Stimulated activated naive CD8-positive, alpha-beta T cell treated with anti-CD3 and anti-CD28 coated beads, Interleukin-15, Interleukin-2, amounts not matched to agents 100 U/mL and 50 U/mL, for 24 hours (primary cell): ENCODE measurements at regions not wholly inside any gene's neighbourhood (a gene's known extent, or its start where the extent isn't known, plus 50 kb on each side); places are given as distances from the start of the nearest gene placed in this dataset.
"Not testable (repeated sequence)": the region's sequence is repeated elsewhere in the genome, so short reads cannot be mapped to it uniquely, and the experiment has no call there.

Source experiments
- ATAC-seq: fragments of 150-1000 bp; cut with Tn5 transposase; one replicate; pipeline ENCODE4 v1.10.0; 2021
- DNase-seq: peaks from one replicate; pipeline ENCODE4 v3.0.0; 2021

GRCh38 chr9:113665064-113665463, 201.5 kb downstream of the RGS3 start:
- DNase-seq, result no peak
- ATAC-seq, result no peak

GRCh38 chr9:113665756-113666155, 202.2 kb downstream of the RGS3 start:
- no peak for ATAC-seq
- DNase-seq, result no peak

GRCh38 chr9:113668061-113668460, 204.5 kb downstream of the RGS3 start:
- DNase-seq, result no peak
- ATAC-seq, result no peak

GRCh38 chr9:113669522-113670115, 206.1 kb downstream of the RGS3 start:
- ATAC-seq (no peak), DNase-seq (no peak)

GRCh38 chr9:113673726-113674125, 202.4 kb upstream of the ZNF618 start:
- no peak for ATAC-seq
- no peak for DNase-seq

- ATAC-seq (no peak), DNase-seq (no peak)
These were observed 201.7 kb upstream of the ZNF618 start for GRCh38 chr9:113674436-113674835.

GRCh38 chr9:113675475-113675941, 200.6 kb upstream of the ZNF618 start:
- DNase-seq, result no peak
- ATAC-seq, result peak; percentile 59

GRCh38 chr9:113677057-113677456, 199.1 kb upstream of the ZNF618 start:
- ATAC-seq, result peak; percentile 14
- no peak for DNase-seq

- DNase-seq (no peak), ATAC-seq (no peak)
These were observed 198.5 kb upstream of the ZNF618 start for GRCh38 chr9:113677569-113677968.

- DNase-seq, result no peak
- no peak for ATAC-seq
These were observed 197.8 kb upstream of the ZNF618 start for GRCh38 chr9:113678119-113678858.

- ATAC-seq (no peak), DNase-seq (no peak)
These were observed 197.3 kb upstream of the ZNF618 start for GRCh38 chr9:113678859-113679256.

- DNase-seq, result peak; percentile 64
- no peak for ATAC-seq
These were observed 193.8 kb upstream of the ZNF618 start for GRCh38 chr9:113682297-113682771.

GRCh38 chr9:113685636-113686035, 190.5 kb upstream of the ZNF618 start:
- ATAC-seq, DNase-seq: not testable (repeated sequence)

- no peak for DNase-seq
These were observed 188.9 kb upstream of the ZNF618 start for GRCh38 chr9:113687107-113687679.

GRCh38 chr9:113687680-113688371, 188.3 kb upstream of the ZNF618 start:
- ATAC-seq (no peak), DNase-seq (peak; percentile 8)

More at GRCh38 chr9:113687107-113687679, 188.9 kb upstream of the ZNF618 start:
- no peak for ATAC-seq

GRCh38 chr9:113690055-113690740, 185.9 kb upstream of the ZNF618 start:
- DNase-seq (no peak), ATAC-seq (no peak)

GRCh38 chr9:113692256-113692655, 183.9 kb upstream of the ZNF618 start:
- DNase-seq, result no peak

GRCh38 chr9:113694912-113695311, 181.2 kb upstream of the ZNF618 start:
- DNase-seq (no peak), ATAC-seq (no peak)

More at GRCh38 chr9:113692256-113692655, 183.9 kb upstream of the ZNF618 start:
- ATAC-seq, result no peak

GRCh38 chr9:113695440-113695851, 180.7 kb upstream of the ZNF618 start:
- DNase-seq (no peak), ATAC-seq (no peak)

- no peak for DNase-seq
- ATAC-seq, result no peak
These were observed 180.2 kb upstream of the ZNF618 start for GRCh38 chr9:113695901-113696300.

GRCh38 chr9:113701774-113702755, 174.0 kb upstream of the ZNF618 start:
- DNase-seq (no peak), ATAC-seq (no peak)
